Esophagus squamous epithelium (tissue), 4 donors: ENCODE measurements at regions not wholly inside any gene's neighbourhood (a gene's known extent, or its start where the extent isn't known, plus 50 kb on each side); places are given as distances from the start of the nearest gene placed in this dataset.

Experiments
- CTCF ChIP-seq, 6 experiments: fragments of 450-650 bp in 4 of 6; fragments of 200-600 bp in 2 of 6; sonication (generic) in 2 of 6; IDR thresholded peaks; one replicate each; pipeline ENCODE4 v1.5.1; 2016 to 2019; ENCODE audit warnings: antibody characterized with exemption in 6 of 6, mild to moderate bottlenecking in 4 of 6, moderate library complexity in 4 of 6
- POLR2A ChIP-seq, 4 donors: fragments of 450-650 bp; IDR thresholded peaks; one replicate each; pipeline ENCODE4 v1.6.1; 2017; ENCODE audit warnings: antibody characterized with exemption in 4 of 4, mild to moderate bottlenecking in 4 of 4, moderate library complexity in 3 of 4

GRCh38 chr15:96444865-96445264 is 114.4 kb downstream of the NR2F2 start:
- TF ChIP-seq POLR2A (IDR thresholded peaks at IDR 0.05): no peak
- TF ChIP-seq CTCF (IDR thresholded peaks at IDR 0.05): no peak
